Naive B cell (primary cell): ENCODE measurements at regions not wholly inside any gene's neighbourhood (a gene's known extent, or its start where the extent isn't known, plus 50 kb on each side); places are given as distances from the start of the nearest gene placed in this dataset.
"Not testable (repeated sequence)": the region's sequence is repeated elsewhere in the genome, so short reads cannot be mapped to it uniquely, and the experiment has no call there.

ENCODE experiments used
- ATAC-seq, 2 donors: fragments of 150-1000 bp; cut with Tn5 transposase; 2 replicates each; pipeline ENCODE4 v1.10.0; 2021; ENCODE audit warnings: low read depth in 2 of 2, mild to moderate bottlenecking in 2 of 2, moderate library complexity in 2 of 2
- DNase-seq: peaks from one replicate; pipeline ENCODE4 v3.0.0; 2022
- H3K27ac Mint-ChIP-seq, 6 donors: one replicate each; pipeline ENCODE4 v1.8.0; 2020 to 2022; ENCODE audit warnings: mild to moderate bottlenecking in 6 of 6, mixed read lengths in 6 of 6, moderate library complexity in 5 of 6, inconsistent platforms in 2 of 6
- H3K27me3 Mint-ChIP-seq, 3 donors: one replicate each; pipeline ENCODE4 v1.8.0; 2021 to 2022; ENCODE audit warnings: mixed read lengths in 3 of 3, mild to moderate bottlenecking in 1 of 3
- H3K36me3 Mint-ChIP-seq, 2 donors: one replicate each; pipeline ENCODE4 v1.8.0; 2020 to 2022; ENCODE audit warnings: mixed read lengths in 2 of 2, inconsistent platforms in 1 of 2, mild to moderate bottlenecking in 1 of 2
- H3K4me1 Mint-ChIP-seq, 3 donors: one replicate each; pipeline ENCODE4 v1.8.0; 2020 to 2022; ENCODE audit warnings: mixed read lengths in 3 of 3, inconsistent platforms in 1 of 3, mild to moderate bottlenecking in 1 of 3, moderate library complexity in 1 of 3
- H3K4me3 Mint-ChIP-seq, 8 donors: one replicate each; pipeline ENCODE4 v1.8.0; 2020 to 2022; ENCODE audit warnings: mild to moderate bottlenecking in 8 of 8, mixed read lengths in 8 of 8, moderate library complexity in 8 of 8, inconsistent platforms in 2 of 8
- H3K9me3 Mint-ChIP-seq, 7 donors: one replicate each; pipeline ENCODE4 v1.8.0; 2020 to 2022; ENCODE audit warnings: mixed read lengths in 7 of 7, mild to moderate bottlenecking in 5 of 7, inconsistent platforms in 2 of 7, moderate library complexity in 1 of 7

GRCh38 chr3:102718651-102719050 is 283.8 kb downstream of the ZPLD1 start:
- DNase-seq (no peak), ATAC-seq (no peak)
- H3K9me3 Mint-ChIP-seq, result no peaks in the 10 kb centered on the region
- no peaks in the 10 kb centered on the region for H3K4me1 Mint-ChIP-seq
- no peak overlapping the region for H3K27ac Mint-ChIP-seq
- no peaks in the 10 kb centered on the region for H3K36me3 Mint-ChIP-seq
- H3K4me3 Mint-ChIP-seq, result no peak overlapping the region
- no peaks in the 10 kb centered on the region for H3K27me3 Mint-ChIP-seq

GRCh38 chr3:102722317-102722716 is 287.5 kb downstream of the ZPLD1 start:
- Mint-ChIP-seq H3K27me3 (no peaks in the 10 kb centered on the region), H3K36me3 (no peaks in the 10 kb centered on the region), H3K4me1 (no peaks in the 10 kb centered on the region), H3K9me3 (peaks cover 0 to 2% (median 0%) of the 10 kb centered on the region in 7 donors), H3K27ac (no peak overlapping the region), H3K4me3 (no peak overlapping the region)
- DNase-seq (no peak), ATAC-seq (no peak)

GRCh38 chr3:102727340-102727739 is 292.5 kb downstream of the ZPLD1 start:
- Mint-ChIP-seq H3K4me3 (no peak overlapping the region), H3K9me3 (peaks cover 0 to 2% (median 0%) of the 10 kb centered on the region in 7 donors), H3K27ac (no peak overlapping the region), H3K27me3 (no peaks in the 10 kb centered on the region), H3K36me3 (no peaks in the 10 kb centered on the region), H3K4me1 (no peaks in the 10 kb centered on the region)
- ATAC-seq (no peak), DNase-seq (no peak)

DNA sequence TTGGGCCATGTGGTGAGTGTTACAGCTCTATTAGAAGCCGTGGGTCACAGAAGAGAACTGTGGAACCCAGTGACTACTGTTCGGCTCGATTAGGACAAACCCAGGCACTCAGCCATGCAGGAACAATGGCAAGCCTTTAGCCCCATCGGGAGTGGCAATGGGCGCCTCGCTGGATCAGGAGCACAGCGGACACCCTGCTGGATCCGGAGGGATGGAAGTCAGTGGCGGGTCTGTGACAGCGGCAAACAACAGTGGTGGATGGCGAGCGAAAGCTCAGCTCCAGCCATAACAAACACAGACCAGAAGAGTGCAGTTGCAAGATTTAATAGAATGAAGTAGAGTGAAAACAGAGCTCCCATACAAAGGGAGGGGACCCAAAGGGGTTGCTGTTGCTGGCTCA is 297.8 kb downstream of the ZPLD1 start:
- not testable (repeated sequence) for H3K27ac Mint-ChIP-seq, ATAC-seq, DNase-seq, H3K4me3 Mint-ChIP-seq, H3K9me3 Mint-ChIP-seq, H3K27me3 Mint-ChIP-seq, H3K4me1 Mint-ChIP-seq, H3K36me3 Mint-ChIP-seq

DNA sequence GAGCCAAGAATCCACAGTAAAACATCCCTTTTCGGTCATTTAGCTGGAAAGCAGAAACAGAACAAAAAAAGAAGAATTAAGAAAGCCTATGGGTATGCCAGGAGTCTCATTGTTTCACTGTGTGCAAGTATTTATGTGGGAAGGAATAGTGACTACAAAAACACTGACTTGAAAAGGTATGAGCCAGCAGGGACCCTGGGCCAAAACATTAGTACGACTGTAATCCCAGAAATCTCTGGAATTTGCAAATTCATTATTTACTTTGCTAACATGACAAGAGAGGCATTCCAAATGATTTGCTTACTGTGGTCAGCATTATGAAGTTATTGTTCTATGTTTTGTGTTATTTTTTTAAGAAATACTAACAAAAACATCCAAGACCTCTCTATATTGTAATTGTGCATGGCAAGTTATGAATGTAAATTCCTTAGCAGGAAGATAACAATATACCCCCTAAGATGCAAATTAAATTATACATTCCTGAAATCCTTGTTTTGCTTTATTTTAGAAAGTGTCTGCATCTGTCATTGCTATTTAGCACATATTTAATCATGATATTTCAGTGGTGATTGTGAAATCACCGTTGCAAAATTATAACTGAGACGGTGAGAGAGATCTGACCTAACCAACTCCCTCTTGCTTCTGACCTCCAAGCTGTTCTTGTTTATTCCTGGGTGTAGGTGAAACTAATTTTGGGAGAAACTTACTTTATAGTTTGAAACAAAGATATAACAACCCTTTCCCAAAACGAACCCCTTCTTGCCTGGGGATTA is 299.2 kb downstream of the ZPLD1 start:
- Mint-ChIP-seq H3K27ac (no peak overlapping the region), H3K9me3 (peaks cover 0 to 2% (median 0%) of the 10 kb centered on the region in 7 donors), H3K4me3 (no peak overlapping the region), H3K27me3 (no peaks in the 10 kb centered on the region), H3K4me1 (no peaks in the 10 kb centered on the region), H3K36me3 (no peaks in the 10 kb centered on the region)
- DNase-seq (no peak), ATAC-seq (no peak)

GRCh38 chr3:102735311-102735710 is 300.5 kb downstream of the ZPLD1 start:
- H3K4me3 Mint-ChIP-seq, result no peak overlapping the region
- no peaks in the 10 kb centered on the region for H3K36me3 Mint-ChIP-seq
- no peak overlapping the region for H3K27ac Mint-ChIP-seq
- ATAC-seq (no peak), DNase-seq (no peak)
- peaks cover 0 to 2% (median 0%) of the 10 kb centered on the region in 7 donors for H3K9me3 Mint-ChIP-seq
- H3K27me3 Mint-ChIP-seq, result no peaks in the 10 kb centered on the region
- no peaks in the 10 kb centered on the region for H3K4me1 Mint-ChIP-seq

- H3K36me3 Mint-ChIP-seq, result no peaks in the 10 kb centered on the region
- ATAC-seq, result no peak
These were observed 301.6 kb downstream of the ZPLD1 start for GRCh38 chr3:102736288-102736974.

DNA sequence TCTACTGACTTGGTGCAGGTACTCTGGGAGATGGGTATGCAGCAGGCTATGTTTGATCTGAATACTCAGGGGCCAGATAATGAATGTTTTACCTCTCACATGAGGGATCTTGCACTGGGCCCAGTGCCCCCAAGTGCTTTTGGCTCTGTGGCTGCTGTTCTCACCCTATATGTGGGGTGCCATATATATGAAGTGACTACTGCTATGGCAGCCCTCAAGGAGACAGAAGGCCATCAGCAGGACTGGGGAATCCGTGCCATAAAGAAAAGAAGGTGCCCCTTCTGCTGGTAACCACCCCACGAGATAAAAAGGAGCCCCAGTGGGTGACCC is 302.1 kb downstream of the ZPLD1 start:
- Mint-ChIP-seq H3K9me3 (peaks cover 0 to 2% (median 0%) of the 10 kb centered on the region in 7 donors), H3K36me3 (no peaks in the 10 kb centered on the region), H3K27ac (no peak overlapping the region), H3K4me1 (no peaks in the 10 kb centered on the region), H3K4me3 (no peak overlapping the region), H3K27me3 (no peaks in the 10 kb centered on the region)
- DNase-seq (no peak), ATAC-seq (no peak)

More at GRCh38 chr3:102736288-102736974, 301.6 kb downstream of the ZPLD1 start:
- Mint-ChIP-seq H3K27ac (no peak overlapping the region), H3K4me1 (no peaks in the 10 kb centered on the region), H3K27me3 (no peaks in the 10 kb centered on the region), H3K9me3 (peaks cover 0 to 2% (median 0%) of the 10 kb centered on the region in 7 donors), H3K4me3 (no peak overlapping the region)
- no peak for DNase-seq

DNA sequence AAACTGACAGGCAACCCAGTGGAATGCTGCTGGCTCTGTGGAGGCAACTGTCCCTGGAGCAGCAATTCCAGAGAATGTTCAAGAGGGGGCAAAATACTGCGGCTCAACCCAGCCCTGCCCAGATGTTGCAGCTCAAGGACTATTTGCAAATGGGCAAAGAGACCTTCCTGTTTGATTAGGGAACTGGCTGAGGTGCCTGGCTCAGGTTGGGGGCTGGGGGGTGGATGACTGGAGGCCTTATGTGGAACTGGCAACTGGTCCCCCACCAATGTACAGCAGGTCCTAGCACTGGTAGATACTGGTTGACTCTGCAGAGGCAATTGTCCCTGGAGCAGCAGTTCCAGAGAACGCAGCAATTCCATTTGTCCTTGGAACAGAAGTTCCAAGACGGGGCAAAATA is 302.5 kb downstream of the ZPLD1 start:
- Mint-ChIP-seq H3K4me1 (no peaks in the 10 kb centered on the region), H3K36me3 (no peaks in the 10 kb centered on the region), H3K9me3 (peaks cover 0 to 2% (median 0%) of the 10 kb centered on the region in 7 donors), H3K27me3 (no peaks in the 10 kb centered on the region), H3K4me3 (no peak overlapping the region), H3K27ac (no peak overlapping the region)
- ATAC-seq, result no peak
- no peak for DNase-seq

DNA sequence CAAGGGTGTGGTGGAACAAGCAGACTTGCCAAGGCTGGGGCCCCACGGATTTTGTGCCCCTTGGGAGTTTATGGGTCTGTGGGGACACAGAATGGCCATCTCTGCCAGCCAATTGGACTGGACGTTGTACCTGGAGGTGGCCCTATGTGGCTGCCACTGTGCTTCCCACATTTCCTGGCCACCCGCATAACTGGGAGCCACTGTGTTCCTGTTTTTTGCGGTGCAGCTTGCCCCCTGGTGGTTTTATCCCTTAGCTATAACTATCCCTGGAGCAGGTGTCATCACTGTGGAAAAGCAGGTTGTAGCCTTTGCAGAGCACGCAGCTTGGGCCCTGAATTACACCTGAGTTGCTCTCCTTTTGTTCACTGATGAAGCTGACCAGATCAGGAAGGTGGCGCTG is 306.3 kb downstream of the ZPLD1 start:
- no peak overlapping the region for H3K4me3 Mint-ChIP-seq
- ATAC-seq, result no peak

GRCh38 chr3:102741694-102742093 is 306.9 kb downstream of the ZPLD1 start:
- Mint-ChIP-seq H3K9me3 (peaks cover 0 to 4% (median 0%) of the 10 kb centered on the region in 7 donors), H3K4me3 (no peak overlapping the region), H3K36me3 (no peaks in the 10 kb centered on the region), H3K4me1 (no peaks in the 10 kb centered on the region), H3K27me3 (no peaks in the 10 kb centered on the region), H3K27ac (no peak overlapping the region)
- no peak for DNase-seq
- ATAC-seq, result no peak

More for the DNA sequence above, 306.3 kb downstream of the ZPLD1 start:
- Mint-ChIP-seq H3K4me1 (no peaks in the 10 kb centered on the region), H3K27ac (no peak overlapping the region), H3K9me3 (peaks cover 0 to 4% (median 0%) of the 10 kb centered on the region in 7 donors), H3K27me3 (no peaks in the 10 kb centered on the region), H3K36me3 (no peaks in the 10 kb centered on the region)
- DNase-seq, result no peak

DNA sequence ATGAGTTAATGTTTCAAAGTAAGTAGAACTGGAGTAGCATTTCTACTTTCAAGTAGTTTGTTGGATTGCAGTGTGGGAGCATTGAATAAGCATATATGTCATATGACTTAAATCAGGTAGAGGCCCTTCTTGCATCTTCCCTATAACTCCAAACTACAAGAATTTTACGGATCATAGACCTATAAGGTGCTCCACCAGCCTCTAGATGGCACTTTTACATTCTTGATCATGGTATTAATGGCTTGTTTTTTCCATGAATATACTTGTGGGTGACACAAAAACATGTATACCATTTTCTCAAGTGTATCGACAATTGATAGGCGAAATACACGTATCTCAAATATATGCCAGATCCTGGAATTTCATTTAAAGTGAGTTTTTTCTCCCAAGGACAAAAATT is 311.1 kb downstream of the ZPLD1 start:
- H3K9me3 Mint-ChIP-seq, result peaks cover 0 to 4% (median 0%) of the 10 kb centered on the region in 7 donors
- no peak for DNase-seq
- no peaks in the 10 kb centered on the region for H3K4me1 Mint-ChIP-seq
- no peak overlapping the region for H3K27ac Mint-ChIP-seq
- ATAC-seq, result no peak
- H3K36me3 Mint-ChIP-seq, result no peaks in the 10 kb centered on the region
- no peaks in the 10 kb centered on the region for H3K27me3 Mint-ChIP-seq
- no peak overlapping the region for H3K4me3 Mint-ChIP-seq

GRCh38 chr3:102747611-102748010 is 312.8 kb downstream of the ZPLD1 start:
- peaks cover 0 to 4% (median 0%) of the 10 kb centered on the region in 7 donors for H3K9me3 Mint-ChIP-seq
- no peaks in the 10 kb centered on the region for H3K4me1 Mint-ChIP-seq
- no peak overlapping the region for H3K4me3 Mint-ChIP-seq
- H3K27ac Mint-ChIP-seq, result no peak overlapping the region
- H3K27me3 Mint-ChIP-seq, result no peaks in the 10 kb centered on the region
- DNase-seq (no peak), ATAC-seq (no peak)
- no peaks in the 10 kb centered on the region for H3K36me3 Mint-ChIP-seq

DNA sequence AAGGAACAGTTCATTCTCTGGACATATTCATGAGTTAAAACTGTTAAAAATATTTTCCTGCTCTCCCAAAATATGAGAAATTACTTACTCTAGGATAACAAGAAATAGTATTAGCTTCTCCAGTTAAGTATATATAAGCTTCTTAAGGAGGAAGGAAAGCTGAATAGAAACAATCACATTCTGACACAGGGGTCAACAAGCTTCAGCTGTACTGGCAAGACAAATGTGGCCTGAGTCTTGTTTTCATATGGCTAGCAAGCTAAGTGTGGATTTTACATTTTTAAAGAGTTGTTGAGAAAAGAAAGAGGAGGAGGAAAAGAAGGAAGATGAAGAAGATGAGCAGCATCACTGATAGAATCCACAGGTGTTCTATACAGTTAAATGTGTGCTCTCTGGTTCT is 313.8 kb downstream of the ZPLD1 start:
- Mint-ChIP-seq H3K27ac (no peak overlapping the region), H3K36me3 (no peaks in the 10 kb centered on the region), H3K4me3 (no peak overlapping the region), H3K4me1 (no peaks in the 10 kb centered on the region), H3K9me3 (no peaks in the 10 kb centered on the region), H3K27me3 (no peaks in the 10 kb centered on the region)
- ATAC-seq (no peak), DNase-seq (no peak)
